Pancreas (tissue), 10 donors: ENCODE measurements at regions not wholly inside any gene's neighbourhood (a gene's known extent, or its start where the extent isn't known, plus 50 kb on each side); places are given as distances from the start of the nearest gene placed in this dataset.

Experiments used
- ATAC-seq, 4 donors: fragments of 200-7000 bp; cut with Tn5 transposase; one replicate each; pipeline versions ENCODE4 v1.8.0 to v1.9.1; 2020; ENCODE audit warnings: mild to moderate bottlenecking in 4 of 4, moderate library complexity in 4 of 4
- DNase-seq, 6 donors: peaks; one replicate each; pipeline ENCODE4 v3.0.0-alpha.2; 2020
- FAIRE-seq: peaks from 2 replicates; lab custom pipeline; 2012; peaks lifted over from hg19 to GRCh38; lab: Jason Lieb, UNC
- H3K27ac ChIP-seq, 4 donors: fragments of 200-600 bp; sonication (generic); 1 replicate in 3 of 4; 2 replicates in 1 of 4; pipeline versions ENCODE4 v1.5.0 to v1.8.0; 2020
- H3K27me3 ChIP-seq, 4 donors: fragments of 200-600 bp; one replicate each; pipeline ENCODE4 v1.8.0; 2021
- H3K36me3 ChIP-seq, 3 donors: fragments of 200-600 bp; sonication (generic) in 1 of 3; one replicate each; pipeline versions ENCODE4 v1.5.0 to v1.8.0; 2020 to 2021
- H3K4me1 ChIP-seq, 3 donors: fragments of 200-600 bp; one replicate each; pipeline ENCODE4 v1.8.0; 2021
- H3K4me3 ChIP-seq, 4 donors: fragments of 200-600 bp; sonication (generic) in 2 of 4; one replicate each; pipeline versions ENCODE4 v1.5.0 to v1.8.0; 2020 to 2021
- H3K9me3 ChIP-seq, 4 donors: fragments of 200-600 bp; one replicate each; pipeline ENCODE4 v1.8.0; 2021
- CTCF ChIP-seq, 4 donors: fragments of 200-600 bp; sonication (generic) in 3 of 4; IDR thresholded peaks; one replicate each; pipeline versions ENCODE4 v1.5.0 to v1.8.0; 2021; ENCODE audit warnings: antibody characterized with exemption in 4 of 4
- WGBS, 2 donors: extraction: QIAGEN DNeasy Blood & Tissue Kit; methylation state at CpG; one replicate each; pipeline ENCODE4 v1.1.7; 2013; 5-methylcytosine and 5-hydroxymethylcytosine counted together
- intact Hi-C, 3 donors: fragments of 100-400 bp; cut with DNase I; formaldehyde crosslinking; loops; one replicate each; pipeline versions ENCODE4 v1.11.1 to v1.14.2; 2022
- donor health status: healthy with polysubstance abuse.
- donor health status: DM: no; HTN: no; CAD: no; lungs with moderate emphysema.
- donor health status: DM: no; HTN: no; CAD: no.
- donor health status: control.
- donor health status: control.
- donor health status: Bipolar disorder and iron deficiency.
- donor health status: DM: yes; HTN: yes; CAD: no.
- donor health status: DM: no; HTN: no; CAD: no.
- donor health status: DM: no; HTN: no; CAD: no.
- donor health status: DM: yes; HTN: yes; CAD: no.

- H3K27ac ChIP-seq, result peak overlapping the region in 2 of 4 donors; percentile 38 to 92
- FAIRE-seq (no peak), ATAC-seq (no peak), DNase-seq (no peak)
- H3K27me3 ChIP-seq, result no peaks in the 10 kb centered on the region
- H3K4me3 ChIP-seq, result no peak overlapping the region
- 88 to 96% methylated on average over 2 of the region's 2 CpGs for WGBS, 2 donors
- H3K9me3 ChIP-seq, result no peaks in the 10 kb centered on the region
- no peaks in the 10 kb centered on the region for H3K36me3 ChIP-seq
- H3K4me1 ChIP-seq, result peaks cover 30 to 36% (median 36%) of the 10 kb centered on the region in 3 donors
- intact Hi-C loops, result loop anchor here in 1 of 3 donors (10.0 kb wide), 1 partner anchor 51 kb away; no protein-coding TSS in a partner anchor
- TF ChIP-seq CTCF (IDR thresholded peaks at IDR 0.05), result no peak
Observed at GRCh38 chr6:106733386-106733785, 104.0 kb downstream of the QRSL1 start.

GRCh38 chr6:106732376-106732940, 103.1 kb downstream of the QRSL1 start:
- WGBS, 2 donors, result 93 to 95% methylated on average over 7 of the region's 7 CpGs
- Histone ChIP-seq H3K4me1 (peaks cover 33 to 42% (median 42%) of the 10 kb centered on the region in 3 donors), H3K9me3 (no peaks in the 10 kb centered on the region), H3K4me3 (no peak overlapping the region), H3K27me3 (no peaks in the 10 kb centered on the region), H3K36me3 (no peaks in the 10 kb centered on the region), H3K27ac (peak overlapping the region; percentile 50 to 92 (median 74))
- no peak for TF ChIP-seq CTCF (IDR thresholded peaks at IDR 0.05)
- intact Hi-C loops, result loop anchor here in 1 of 3 donors (10.0 kb wide), 1 partner anchor 52 kb away; no protein-coding TSS in a partner anchor
- DNase-seq (no peak), ATAC-seq (no peak), FAIRE-seq (no peak)

GRCh38 chr6:106731843-106732160, 102.4 kb downstream of the QRSL1 start:
- intact Hi-C loops, result loop anchor here in 1 of 3 donors (10.0 kb wide), 1 partner anchor 53 kb away; no protein-coding TSS in a partner anchor
- no peak for ATAC-seq
- H3K4me3 ChIP-seq, result no peak overlapping the region

GRCh38 chr6:106731144-106731842, 101.9 kb downstream of the QRSL1 start:
- H3K4me1 ChIP-seq, result peaks cover 35 to 44% (median 36%) of the 10 kb centered on the region in 3 donors
- WGBS, 2 donors, result 12 to 15% methylated on average over 6 of the region's 6 CpGs
- no peak for TF ChIP-seq CTCF (IDR thresholded peaks at IDR 0.05)
- H3K9me3 ChIP-seq, result no peaks in the 10 kb centered on the region
- no peaks in the 10 kb centered on the region for H3K36me3 ChIP-seq
- H3K4me3 ChIP-seq, result peak overlapping the region in 1 of 4 donors; percentile 1
- FAIRE-seq (no peak), DNase-seq (peak in 5 of 6 donors; percentile 75 to 88 (median 85)), ATAC-seq (peak; percentile 91 to 96 (median 92))
- no peaks in the 10 kb centered on the region for H3K27me3 ChIP-seq
- peak overlapping the region; percentile 63 to 92 (median 75) for H3K27ac ChIP-seq
- intact Hi-C loops, result loop anchor here in 1 of 3 donors (10.0 kb wide), 1 partner anchor 54 kb away; no protein-coding TSS in a partner anchor

More at GRCh38 chr6:106731843-106732160, 102.4 kb downstream of the QRSL1 start:
- H3K4me1 ChIP-seq, result peaks cover 33 to 43% (median 39%) of the 10 kb centered on the region in 3 donors
- no peak for TF ChIP-seq CTCF (IDR thresholded peaks at IDR 0.05)
- DNase-seq, result no peak
- H3K27me3 ChIP-seq, result no peaks in the 10 kb centered on the region
- peak overlapping the region; percentile 50 to 92 (median 74) for H3K27ac ChIP-seq
- no peaks in the 10 kb centered on the region for H3K9me3 ChIP-seq
- no peaks in the 10 kb centered on the region for H3K36me3 ChIP-seq
- WGBS, 2 donors, result 86 to 90% methylated on average over 1 of the region's 1 CpG
- FAIRE-seq, result no peak
